ENCODE measurements at regions not wholly inside any gene's neighbourhood (a gene's known extent, or its start where the extent isn't known, plus 50 kb on each side); places are given as distances from the start of the nearest gene placed in this dataset.
A peak's percentile ranks its signal among the peaks of the same experiment; 100 is the strongest.
"Not testable (repeated sequence)": the region's sequence is repeated elsewhere in the genome, so short reads cannot be mapped to it uniquely, and the experiment has no call there.

DNA sequence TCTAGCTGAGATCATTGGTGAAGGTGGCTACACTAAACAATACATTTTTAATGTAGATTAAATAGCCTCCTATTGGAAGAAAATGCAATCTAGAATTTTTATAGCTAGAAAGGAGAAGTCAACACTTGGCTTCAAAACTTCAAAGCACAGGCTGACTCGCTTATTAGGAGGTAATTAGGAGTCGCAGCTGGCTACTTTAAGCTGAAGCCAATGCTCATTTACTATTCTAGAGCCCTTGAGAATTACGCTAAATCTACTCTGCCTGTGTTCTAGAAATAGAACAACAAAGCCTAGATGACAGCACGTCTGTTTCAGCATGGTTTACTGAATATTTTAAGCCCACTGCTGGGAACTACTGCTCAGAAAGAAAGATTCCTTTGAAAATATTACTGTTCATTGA is 101.6 kb upstream of the EEPD1 start:
- Mint-ChIP-seq H3K27me3 (peaks cover 11% of the 10 kb centered on the region), H3K9me3 (no peaks in the 10 kb centered on the region), H3K4me3 (no peak overlapping the region), H3K27ac (no peak overlapping the region), H3K4me1 (no peaks in the 10 kb centered on the region), H3K36me3 (no peaks in the 10 kb centered on the region)
- DNase-seq (ENCODE audit: low spot score in 2 of 2) = no peak
- ATAC-seq (ENCODE audit: low read depth) = no peak

DNA sequence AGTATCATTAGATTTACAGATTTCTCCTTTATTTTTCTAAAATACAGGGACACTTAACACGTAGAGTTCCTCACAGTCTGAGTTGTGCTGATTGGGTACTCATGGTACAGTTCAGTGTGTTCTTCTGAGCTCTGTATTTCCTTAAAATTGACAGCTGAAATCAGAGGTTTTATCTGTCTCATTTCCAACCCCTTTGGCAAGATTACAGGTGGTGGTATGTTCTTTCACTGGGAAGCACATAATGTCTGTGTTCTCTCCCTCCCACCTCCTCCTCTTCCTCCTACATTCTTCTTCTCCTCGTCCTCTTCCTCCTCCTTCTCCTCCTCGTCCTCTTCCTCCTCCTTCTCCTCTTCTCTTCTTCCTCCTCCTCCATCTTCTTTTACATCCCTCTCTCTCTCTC is 99.5 kb upstream of the EEPD1 start:
- H3K36me3 Mint-ChIP-seq = no peaks in the 10 kb centered on the region
- no peak overlapping the region for H3K27ac Mint-ChIP-seq
- H3K4me1 Mint-ChIP-seq = peaks cover 9% of the 10 kb centered on the region
- DNase-seq (ENCODE audit: low spot score in 2 of 2) (no peak), ATAC-seq (ENCODE audit: low read depth) (no peak)
- peaks cover 13% of the 10 kb centered on the region for H3K27me3 Mint-ChIP-seq
- no peaks in the 10 kb centered on the region for H3K9me3 Mint-ChIP-seq
- no peak overlapping the region for H3K4me3 Mint-ChIP-seq

DNA sequence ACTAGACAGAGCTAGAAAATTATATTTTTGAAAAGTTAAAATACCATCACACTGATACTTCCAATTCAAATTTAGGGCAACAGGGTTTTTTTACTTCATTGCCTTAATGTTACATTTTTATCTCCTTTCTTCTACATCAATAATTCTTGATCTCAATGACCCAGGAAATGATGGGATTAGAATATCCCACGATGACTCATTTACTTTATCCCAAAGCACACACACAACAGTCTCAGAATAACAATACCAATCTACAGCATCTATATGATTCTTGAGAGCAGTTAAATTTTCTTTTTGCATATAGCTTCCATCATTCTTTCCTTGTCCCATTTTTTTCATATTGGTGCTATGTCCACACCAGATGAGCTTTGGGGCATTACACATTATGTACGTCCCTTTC is 98.4 kb upstream of the EEPD1 start:
- no peaks in the 10 kb centered on the region for H3K36me3 Mint-ChIP-seq
- peaks cover 9% of the 10 kb centered on the region for H3K4me1 Mint-ChIP-seq
- H3K9me3 Mint-ChIP-seq = no peaks in the 10 kb centered on the region
- H3K27ac Mint-ChIP-seq = no peak overlapping the region
- DNase-seq (ENCODE audit: low spot score in 2 of 2) (no peak), ATAC-seq (ENCODE audit: low read depth) (no peak)
- peaks cover 15% of the 10 kb centered on the region for H3K27me3 Mint-ChIP-seq
- H3K4me3 Mint-ChIP-seq = no peak overlapping the region

DNA sequence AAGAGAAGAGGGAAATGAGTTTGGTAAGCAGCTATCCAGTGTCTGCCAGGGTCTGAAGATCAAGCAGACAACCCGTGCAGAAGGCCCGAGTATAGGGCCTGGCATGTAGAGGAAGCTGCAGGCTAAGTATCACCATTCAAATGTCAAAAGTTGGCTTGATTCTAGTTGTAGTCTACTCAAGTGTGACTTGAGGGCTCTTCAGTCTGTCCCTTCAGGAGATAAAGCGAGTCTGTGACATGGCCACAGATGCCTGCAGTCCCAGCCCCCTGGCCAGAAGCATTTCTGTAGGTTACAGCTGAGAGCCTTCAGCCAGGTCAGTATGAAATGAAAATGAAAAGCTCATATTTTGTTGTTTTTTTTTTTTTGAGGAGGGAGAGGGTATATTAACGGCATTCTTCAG is 97.8 kb upstream of the EEPD1 start:
- peaks cover 15% of the 10 kb centered on the region for H3K27me3 Mint-ChIP-seq
- no peaks in the 10 kb centered on the region for H3K36me3 Mint-ChIP-seq
- no peaks in the 10 kb centered on the region for H3K9me3 Mint-ChIP-seq
- H3K4me1 Mint-ChIP-seq = peaks cover 9% of the 10 kb centered on the region
- ATAC-seq (ENCODE audit: low read depth) (no peak), DNase-seq (ENCODE audit: low spot score in 2 of 2) (no peak)
- no peak overlapping the region for H3K27ac Mint-ChIP-seq
- no peak overlapping the region for H3K4me3 Mint-ChIP-seq

DNA sequence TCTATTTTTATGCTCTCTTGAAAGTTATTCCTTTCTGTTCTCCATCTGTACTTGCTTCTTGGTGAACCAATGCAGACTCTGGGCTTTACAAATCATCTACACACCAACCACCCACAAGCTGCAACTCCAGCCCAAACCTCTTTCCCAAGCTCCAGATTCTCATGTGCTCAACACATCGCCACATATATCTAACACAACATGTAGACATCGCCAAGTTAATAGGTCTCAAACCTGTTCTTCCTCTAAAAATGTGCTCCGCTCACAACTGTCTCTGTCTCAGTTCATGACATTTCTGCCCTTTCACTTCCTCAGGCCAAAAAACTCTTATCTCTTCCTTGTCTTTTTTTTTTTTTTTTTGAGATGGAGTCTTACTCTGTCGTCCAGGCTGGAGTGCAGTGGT is 95.7 kb upstream of the EEPD1 start:
- Mint-ChIP-seq H3K4me1 (peaks cover 9% of the 10 kb centered on the region), H3K36me3 (no peaks in the 10 kb centered on the region), H3K9me3 (no peaks in the 10 kb centered on the region), H3K4me3 (peak overlapping the region; percentile 61), H3K27me3 (peaks cover 8% of the 10 kb centered on the region), H3K27ac (peak overlapping the region; percentile 7)
- ATAC-seq (ENCODE audit: low read depth) = peak; percentile 71
- DNase-seq (ENCODE audit: low spot score in 2 of 2) = no peak

DNA sequence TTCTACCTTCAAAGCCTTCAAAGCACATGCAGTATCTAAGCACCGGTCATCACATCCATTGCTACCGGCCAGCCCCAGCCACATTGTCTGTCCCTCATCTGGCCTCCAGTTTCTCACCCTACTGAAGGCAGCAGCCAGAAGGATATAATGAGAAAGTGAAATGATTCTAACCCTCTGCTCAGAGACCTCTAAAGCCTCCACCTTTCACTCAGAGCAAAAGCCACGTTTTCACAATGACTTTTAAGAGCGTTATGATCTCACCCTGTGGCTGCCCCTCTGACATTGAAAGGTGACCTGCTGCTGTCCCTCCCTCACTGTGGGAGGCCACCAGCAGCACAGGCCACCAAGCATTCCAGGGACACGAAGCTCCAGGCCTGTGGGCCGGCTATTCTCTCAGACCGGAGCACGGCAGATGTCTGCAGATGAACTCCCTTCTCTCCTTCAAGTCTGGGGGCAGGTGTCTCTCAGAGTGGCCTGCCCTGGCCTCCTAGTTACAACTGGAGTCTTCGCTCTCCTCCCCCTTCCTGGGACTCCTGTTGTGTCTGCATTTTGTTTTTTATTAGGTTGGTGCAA is 94.9 kb upstream of the EEPD1 start:
- H3K27ac Mint-ChIP-seq = no peak overlapping the region

DNA sequence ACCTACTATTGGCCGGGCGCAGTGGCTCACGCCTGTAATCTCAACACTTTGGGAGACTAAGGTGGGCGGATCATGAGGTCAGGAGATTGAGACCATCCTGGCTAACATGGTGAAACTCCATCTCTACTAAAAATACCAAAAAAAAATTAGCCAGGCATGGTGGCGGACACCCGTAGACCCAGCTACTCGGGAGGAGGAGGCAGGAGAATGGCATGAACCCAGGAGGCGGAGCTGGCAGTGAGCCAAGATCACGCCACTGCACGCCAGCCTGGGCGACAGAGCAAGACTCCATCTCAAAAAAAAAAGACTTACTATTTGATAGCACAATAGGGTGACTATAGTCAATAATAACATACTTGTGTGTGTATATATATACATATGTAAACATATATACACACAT is 92.7 kb upstream of the EEPD1 start:
- H3K27me3 Mint-ChIP-seq; H3K4me1 Mint-ChIP-seq; ATAC-seq (ENCODE audit: low read depth); H3K4me3 Mint-ChIP-seq; H3K36me3 Mint-ChIP-seq; DNase-seq (ENCODE audit: low spot score in 2 of 2); H3K27ac Mint-ChIP-seq; H3K9me3 Mint-ChIP-seq: not testable (repeated sequence)

More for the DNA sequence above, 94.9 kb upstream of the EEPD1 start:
- Mint-ChIP-seq H3K4me1 (peaks cover 9% of the 10 kb centered on the region), H3K4me3 (peak overlapping the region; percentile 61), H3K9me3 (no peaks in the 10 kb centered on the region), H3K36me3 (no peaks in the 10 kb centered on the region), H3K27me3 (peaks cover 8% of the 10 kb centered on the region)
- DNase-seq (ENCODE audit: low spot score in 2 of 2) = no peak
- ATAC-seq (ENCODE audit: low read depth) = no peak

DNA sequence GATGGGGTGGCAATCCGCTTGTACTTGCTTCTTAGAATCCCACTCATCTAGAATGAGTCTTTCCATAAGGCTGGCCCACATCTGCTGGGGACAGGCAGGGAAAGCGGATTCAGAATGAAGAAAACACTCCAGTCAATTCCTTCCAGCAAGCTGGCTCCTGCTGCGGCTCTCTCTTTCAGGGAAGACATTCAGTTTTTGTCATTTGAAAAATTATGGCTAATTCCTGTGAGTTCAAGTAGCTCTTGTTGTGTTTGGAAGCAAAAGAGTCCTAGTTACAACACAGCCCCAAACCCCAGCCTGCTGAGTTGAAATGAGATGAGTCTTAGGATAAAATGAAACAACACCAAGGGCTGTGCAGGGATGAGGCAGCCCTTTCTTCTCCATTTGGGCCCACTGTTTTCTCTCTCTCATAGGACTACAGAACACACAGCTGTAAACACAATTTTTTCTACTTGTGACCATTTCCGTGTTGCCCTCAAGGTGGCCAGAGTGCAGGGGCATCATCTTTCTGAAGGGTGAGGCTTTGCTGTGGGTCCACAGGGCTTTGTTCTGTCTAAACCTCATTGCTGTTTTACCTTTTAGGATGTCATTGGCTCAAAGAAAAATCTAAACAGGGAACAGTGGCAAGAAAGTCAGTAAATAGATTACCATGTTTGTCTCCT is 90.8 kb upstream of the EEPD1 start:
- DNase-seq (ENCODE audit: low spot score in 2 of 2) (no peak), ATAC-seq (ENCODE audit: low read depth) (no peak)
- Mint-ChIP-seq H3K4me3 (no peak overlapping the region), H3K4me1 (peaks cover 8% of the 10 kb centered on the region), H3K27ac (no peak overlapping the region), H3K27me3 (peaks cover 3% of the 10 kb centered on the region), H3K36me3 (no peaks in the 10 kb centered on the region), H3K9me3 (no peaks in the 10 kb centered on the region)

DNA sequence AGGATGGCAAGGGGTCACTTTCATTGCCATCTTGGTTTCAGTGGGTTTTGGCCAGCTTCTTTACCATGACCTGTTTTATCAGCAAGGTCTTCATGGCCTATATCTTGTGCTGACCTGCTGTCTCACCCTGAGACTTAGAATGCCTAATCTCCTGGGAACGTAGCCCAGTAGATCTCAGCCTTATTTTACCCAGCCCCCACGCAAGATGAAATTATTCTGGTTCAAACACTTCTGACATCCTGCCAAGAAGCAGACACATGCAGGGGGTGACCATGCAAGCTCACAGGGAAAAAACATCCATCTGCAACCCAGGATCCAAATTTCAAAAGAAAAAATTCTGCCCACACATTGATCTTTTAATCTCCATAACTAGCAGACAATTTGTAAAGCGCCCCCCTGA is 88.4 kb upstream of the EEPD1 start:
- no peaks in the 10 kb centered on the region for H3K9me3 Mint-ChIP-seq
- H3K4me1 Mint-ChIP-seq = no peaks in the 10 kb centered on the region
- H3K27me3 Mint-ChIP-seq = no peaks in the 10 kb centered on the region
- no peak overlapping the region for H3K27ac Mint-ChIP-seq
- H3K4me3 Mint-ChIP-seq = no peak overlapping the region
- no peak for ATAC-seq (ENCODE audit: low read depth)
- H3K36me3 Mint-ChIP-seq = no peaks in the 10 kb centered on the region
- no peak for DNase-seq (ENCODE audit: low spot score in 2 of 2)

DNA sequence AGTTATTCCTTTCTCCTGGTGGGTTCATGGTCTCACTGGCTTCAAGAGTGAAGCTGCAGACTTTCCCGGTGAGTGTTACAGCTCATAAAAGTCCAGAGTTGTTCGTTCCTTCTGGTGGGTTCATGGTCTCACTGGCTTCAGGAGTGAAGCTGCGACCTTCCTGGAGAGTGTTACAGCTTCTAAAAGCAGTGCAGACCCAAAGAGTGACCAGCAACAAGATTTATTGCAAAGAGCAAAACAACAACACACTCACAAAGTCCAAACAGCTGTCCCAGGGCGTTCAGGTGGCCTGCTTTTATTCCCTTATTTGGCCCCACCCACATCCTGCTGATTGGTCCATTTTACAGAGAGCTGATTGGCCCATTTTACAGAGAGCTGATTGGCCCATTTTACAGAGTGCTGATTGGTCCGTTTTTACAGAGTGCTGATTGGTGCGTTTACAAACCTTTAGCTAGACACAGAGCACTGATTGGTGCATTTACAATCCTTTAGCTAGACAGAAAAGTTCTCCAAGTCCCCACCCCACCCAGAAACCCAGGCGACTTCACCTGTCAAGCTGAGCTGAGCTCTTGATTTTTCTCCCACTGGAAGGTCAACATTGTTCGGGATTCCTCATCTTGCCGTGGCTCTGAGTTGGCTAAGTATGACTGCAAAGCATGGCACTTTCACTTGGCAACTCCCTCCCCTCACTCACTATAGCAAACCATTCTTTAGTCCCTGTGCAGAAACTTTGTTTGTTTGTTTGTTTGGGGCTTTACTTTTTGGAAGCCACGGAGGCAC is 87.3 kb upstream of the EEPD1 start:
- H3K9me3 Mint-ChIP-seq; H3K36me3 Mint-ChIP-seq; DNase-seq (ENCODE audit: low spot score in 2 of 2); H3K27ac Mint-ChIP-seq; H3K27me3 Mint-ChIP-seq; ATAC-seq (ENCODE audit: low read depth); H3K4me1 Mint-ChIP-seq; H3K4me3 Mint-ChIP-seq: not testable (repeated sequence)

DNA sequence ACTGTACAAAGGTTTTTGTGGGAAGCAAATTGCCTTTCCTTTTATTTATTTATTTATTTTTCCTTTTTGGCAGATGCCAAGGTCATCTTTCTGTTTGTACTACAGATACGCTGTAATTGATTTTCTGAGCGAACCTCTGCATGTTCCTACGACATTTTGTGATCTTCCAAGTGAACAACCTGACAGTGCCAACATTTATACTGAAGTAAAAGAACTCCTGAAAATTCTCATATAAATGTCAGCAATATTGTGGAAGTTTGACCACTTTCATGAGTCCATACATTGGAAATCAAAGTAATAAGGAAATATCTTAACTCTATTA is 86.8 kb upstream of the EEPD1 start:
- H3K36me3 Mint-ChIP-seq = peaks cover 1% of the 10 kb centered on the region
- H3K9me3 Mint-ChIP-seq = no peaks in the 10 kb centered on the region
- H3K27ac Mint-ChIP-seq = no peak overlapping the region
- no peaks in the 10 kb centered on the region for H3K4me1 Mint-ChIP-seq
- peaks cover 6% of the 10 kb centered on the region for H3K27me3 Mint-ChIP-seq
- H3K4me3 Mint-ChIP-seq = no peak overlapping the region
- DNase-seq (ENCODE audit: low spot score in 2 of 2) (no peak), ATAC-seq (ENCODE audit: low read depth) (no peak)

DNA sequence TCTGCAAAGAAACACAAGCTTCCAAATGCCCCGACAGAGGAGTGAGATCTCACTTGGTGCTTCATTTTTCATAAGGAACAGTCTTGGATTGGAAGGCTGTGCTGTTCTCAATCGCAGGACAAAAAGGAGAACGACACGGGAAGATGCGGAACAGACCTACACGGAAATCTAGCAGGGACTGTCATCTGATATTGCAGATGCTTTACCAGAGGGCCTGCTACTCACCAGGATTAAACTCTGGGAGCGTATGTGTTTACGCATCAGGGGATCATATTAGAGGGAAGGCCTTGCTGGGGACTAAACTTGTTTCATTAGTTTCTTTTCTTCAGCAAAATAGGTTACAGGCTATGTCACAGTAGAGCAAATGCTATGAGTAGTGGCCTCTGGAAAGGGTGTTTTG is 82.8 kb upstream of the EEPD1 start:
- Mint-ChIP-seq H3K4me3 (no peak overlapping the region), H3K27ac (no peak overlapping the region), H3K27me3 (peaks cover 13% of the 10 kb centered on the region), H3K9me3 (no peaks in the 10 kb centered on the region), H3K4me1 (no peaks in the 10 kb centered on the region), H3K36me3 (peaks cover 1% of the 10 kb centered on the region)
- no peak for ATAC-seq (ENCODE audit: low read depth)
- DNase-seq (ENCODE audit: low spot score in 2 of 2) = no peak

DNA sequence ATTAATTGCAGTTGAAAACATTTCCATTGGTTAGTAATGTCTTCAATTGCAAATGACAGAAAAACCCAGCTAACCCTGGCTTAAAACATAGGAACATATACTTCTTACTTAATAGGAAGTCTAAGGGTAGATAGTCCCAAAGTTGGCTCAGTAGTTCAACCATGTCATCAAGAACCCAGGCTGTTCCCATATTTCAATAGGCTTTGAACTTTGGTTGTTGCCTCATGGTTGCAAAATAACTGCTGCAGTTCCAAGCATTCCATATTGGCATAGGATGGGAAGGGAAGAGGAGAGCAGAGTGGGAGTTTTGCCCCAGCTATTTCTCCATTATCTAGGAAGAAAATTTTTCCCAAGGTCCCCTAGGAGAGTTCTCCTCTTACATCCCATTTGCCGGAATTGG is 81.4 kb upstream of the EEPD1 start:
- no peak overlapping the region for H3K4me3 Mint-ChIP-seq
- H3K27ac Mint-ChIP-seq = no peak overlapping the region
- peaks cover 1% of the 10 kb centered on the region for H3K36me3 Mint-ChIP-seq
- no peaks in the 10 kb centered on the region for H3K4me1 Mint-ChIP-seq
- no peak for ATAC-seq (ENCODE audit: low read depth)
- no peaks in the 10 kb centered on the region for H3K9me3 Mint-ChIP-seq
- H3K27me3 Mint-ChIP-seq = peaks cover 13% of the 10 kb centered on the region
- no peak for DNase-seq (ENCODE audit: low spot score in 2 of 2)

DNA sequence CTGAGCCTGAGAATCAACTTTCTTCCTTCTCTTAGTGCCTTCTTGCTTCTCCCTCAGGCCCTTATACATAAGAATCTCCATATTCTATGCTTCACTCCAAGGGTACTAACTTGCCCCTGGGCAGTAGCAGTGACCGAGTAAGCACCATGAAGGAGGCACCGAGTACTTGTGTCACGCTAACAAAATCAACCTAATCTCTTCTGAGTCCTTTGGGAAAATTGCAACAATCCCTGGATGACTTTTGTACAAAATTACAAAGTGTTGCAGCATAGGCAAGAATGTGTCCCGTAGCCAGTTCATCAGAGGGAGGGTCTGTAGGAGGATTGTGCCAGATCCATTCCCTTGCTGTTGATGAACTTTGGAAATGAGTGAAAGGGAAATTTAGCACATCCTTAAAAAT is 80.4 kb upstream of the EEPD1 start:
- Mint-ChIP-seq H3K9me3 (no peaks in the 10 kb centered on the region), H3K36me3 (peaks cover 1% of the 10 kb centered on the region), H3K4me1 (no peaks in the 10 kb centered on the region), H3K4me3 (no peak overlapping the region), H3K27me3 (peaks cover 13% of the 10 kb centered on the region), H3K27ac (no peak overlapping the region)
- DNase-seq (ENCODE audit: low spot score in 2 of 2) (no peak), ATAC-seq (ENCODE audit: low read depth) (no peak)

DNA sequence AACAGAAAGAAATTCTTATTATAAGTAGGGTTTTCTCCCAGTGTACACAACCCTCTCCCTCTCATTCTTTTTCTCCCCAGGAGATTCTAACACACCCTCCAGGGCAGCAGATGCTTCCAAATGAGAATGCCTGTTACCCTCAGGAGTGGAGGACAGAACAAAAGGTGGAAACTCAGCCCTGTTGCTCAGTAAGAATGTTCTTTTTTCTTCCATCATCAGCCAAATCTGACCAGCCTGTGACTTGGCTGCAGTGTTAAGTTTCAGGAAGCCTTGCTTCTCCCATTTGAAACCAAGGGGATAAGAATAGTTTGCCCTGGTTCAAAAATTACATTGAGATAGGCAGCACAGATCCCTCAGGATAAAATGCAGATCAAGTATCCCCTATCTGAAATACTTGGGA is 77.5 kb upstream of the EEPD1 start:
- Mint-ChIP-seq H3K27ac (no peak overlapping the region), H3K27me3 (peaks cover 9% of the 10 kb centered on the region), H3K36me3 (no peaks in the 10 kb centered on the region), H3K4me3 (no peak overlapping the region), H3K4me1 (no peaks in the 10 kb centered on the region), H3K9me3 (no peaks in the 10 kb centered on the region)
- DNase-seq (ENCODE audit: low spot score in 2 of 2) = no peak
- ATAC-seq (ENCODE audit: low read depth) = no peak
